HG03342 (cell line): ENCODE measurements at regions not wholly inside any gene's neighbourhood (a gene's known extent, or its start where the extent isn't known, plus 50 kb on each side); places are given as distances from the start of the nearest gene placed in this dataset.

ENCODE experiments used
- ATAC-seq: cut with Tn5 transposase; IDR thresholded peaks from one replicate; pipeline ENCODE4 v1.9.1; 2021; ENCODE audit warnings: mild to moderate bottlenecking, moderate library complexity; ENCODE audit not compliant: unreplicated experiment

DNA sequence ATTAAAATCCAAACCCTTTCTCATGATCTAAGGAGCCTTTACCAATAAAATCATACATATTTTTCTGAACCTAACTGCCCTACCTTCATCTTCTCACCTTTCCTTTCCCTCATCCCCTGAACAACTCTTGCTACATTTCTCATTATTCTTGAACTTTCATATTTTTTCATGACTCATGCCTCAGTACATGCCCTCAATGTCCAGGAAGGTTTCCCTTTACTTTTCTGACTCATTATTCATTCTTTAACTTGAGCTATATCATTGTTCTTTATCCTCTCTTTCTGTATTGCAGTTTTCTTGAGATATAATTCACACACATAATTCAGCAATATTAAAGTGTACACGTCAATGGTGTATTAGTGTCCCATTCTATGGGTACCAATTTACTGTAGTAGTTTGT is 231.0 kb downstream of the ALG10B start:
- no peak for ATAC-seq

DNA sequence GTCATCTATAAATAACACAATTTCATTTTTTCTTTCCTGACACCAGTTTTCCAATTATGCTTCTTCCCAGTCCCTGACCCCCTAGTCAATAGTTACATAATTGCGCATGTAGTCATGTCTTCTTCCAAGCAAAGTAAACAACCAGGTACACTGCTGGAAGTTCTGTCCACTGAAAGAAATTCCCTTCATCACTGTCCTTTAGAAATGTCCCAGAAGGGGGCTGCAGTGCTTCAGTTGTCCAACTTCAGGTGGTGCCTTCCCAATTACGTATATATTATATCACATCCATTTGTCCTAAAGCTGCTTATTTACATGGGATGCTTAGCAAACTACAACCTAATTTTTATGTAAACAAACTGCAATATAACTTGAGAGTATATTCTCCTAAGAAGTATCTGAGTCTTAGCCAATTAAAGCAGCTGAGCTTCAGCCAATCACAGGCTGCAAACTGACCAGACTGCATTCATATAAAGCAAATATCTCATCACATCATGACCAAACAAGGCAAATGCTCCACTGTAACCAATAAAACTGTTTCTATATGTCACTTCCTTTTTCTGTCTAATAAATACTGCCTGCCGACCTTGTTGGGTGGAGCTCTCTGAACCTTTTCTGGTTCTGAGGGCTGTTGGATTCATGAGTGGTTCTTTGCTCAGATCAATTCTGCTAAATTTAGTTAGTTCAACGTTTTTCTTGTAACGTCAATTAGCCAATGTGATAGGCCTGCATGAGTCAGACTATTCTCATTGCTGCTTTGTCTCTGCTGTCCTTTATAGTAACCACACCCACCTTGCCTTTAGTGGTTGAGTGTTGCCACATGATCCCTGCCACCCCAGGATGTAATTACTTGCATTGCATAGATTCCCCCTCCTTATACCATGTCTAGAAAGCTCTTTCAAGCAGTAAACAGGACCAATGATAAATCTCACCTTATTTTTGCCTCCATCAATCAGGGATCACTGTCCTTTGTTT is 239.3 kb downstream of the ALG10B start:
- ATAC-seq = no peak

DNA sequence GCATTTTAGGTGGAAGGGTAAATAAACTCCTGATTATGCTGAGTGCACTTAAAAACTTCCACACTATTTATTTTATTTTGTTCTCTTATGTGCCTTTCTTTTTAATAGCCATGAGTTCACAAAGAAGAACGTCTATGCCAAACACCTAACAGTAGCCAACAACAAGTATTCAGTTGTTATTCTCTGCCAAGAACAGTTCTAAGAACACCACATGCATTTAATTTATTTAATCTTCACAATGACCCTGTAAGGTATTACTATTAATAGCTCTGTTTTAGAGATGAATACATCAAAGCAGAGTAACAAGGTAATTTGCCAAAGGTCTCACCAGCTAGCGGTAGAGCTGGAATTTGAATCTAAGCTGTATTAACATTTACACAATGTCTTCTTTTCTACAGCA is 240.1 kb downstream of the ALG10B start:
- no peak for ATAC-seq

DNA sequence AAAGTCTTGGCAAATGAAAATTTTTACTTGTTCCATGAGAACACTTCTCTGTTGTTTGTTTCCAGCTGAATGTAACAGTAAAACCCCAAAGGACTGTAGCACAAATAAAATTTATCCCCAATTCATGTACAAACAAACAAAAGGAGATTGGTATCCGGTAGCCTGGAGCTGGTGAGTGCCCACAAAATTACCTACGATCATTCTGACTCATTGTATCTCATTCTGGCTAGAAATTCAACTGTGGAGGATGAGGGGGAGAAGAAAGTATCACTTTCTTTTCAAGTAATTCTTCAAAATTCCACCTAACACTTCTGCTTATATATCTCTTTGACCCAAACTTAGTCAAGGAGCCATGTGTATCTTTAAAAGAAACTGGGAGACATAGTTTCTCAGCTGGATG is 268.5 kb downstream of the ALG10B start:
- no peak for ATAC-seq

DNA sequence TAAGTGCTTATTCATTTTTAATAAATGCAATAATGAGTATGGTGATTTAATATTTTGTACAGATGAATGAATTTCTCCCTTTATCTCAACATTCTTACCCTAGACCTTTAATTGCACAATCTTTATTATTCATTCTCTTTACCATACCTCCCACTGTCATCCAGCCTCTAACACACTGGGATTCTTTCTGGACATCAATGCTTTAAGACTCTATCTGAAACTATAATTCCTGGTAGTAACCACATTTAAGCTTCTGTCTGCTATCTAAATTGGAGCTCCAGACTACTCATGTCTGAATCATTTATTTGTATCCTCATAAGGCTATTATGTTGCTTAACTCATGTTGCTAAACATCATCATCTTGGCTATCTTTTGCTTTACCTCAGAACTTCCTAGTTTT is 270.2 kb downstream of the ALG10B start:
- ATAC-seq = no peak

DNA sequence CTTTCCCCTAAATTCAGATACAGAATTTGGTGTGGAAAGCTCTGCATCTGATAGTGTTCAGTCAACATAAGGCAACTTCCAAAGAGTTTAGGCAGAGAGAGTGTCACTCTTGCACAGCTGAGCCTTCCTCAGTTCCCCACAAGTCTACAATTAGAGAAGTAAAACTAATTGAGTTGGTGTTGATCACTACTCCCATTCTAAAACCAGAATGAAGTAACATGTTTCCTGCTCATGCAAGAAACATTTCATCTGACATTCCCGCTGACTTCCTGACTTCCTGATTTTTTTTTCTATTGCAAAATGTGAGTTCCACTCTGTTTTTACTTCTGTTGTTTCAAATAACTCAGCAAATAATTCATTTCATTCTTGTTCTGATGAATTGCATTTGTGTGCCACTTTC is 271.0 kb downstream of the ALG10B start:
- no peak for ATAC-seq

DNA sequence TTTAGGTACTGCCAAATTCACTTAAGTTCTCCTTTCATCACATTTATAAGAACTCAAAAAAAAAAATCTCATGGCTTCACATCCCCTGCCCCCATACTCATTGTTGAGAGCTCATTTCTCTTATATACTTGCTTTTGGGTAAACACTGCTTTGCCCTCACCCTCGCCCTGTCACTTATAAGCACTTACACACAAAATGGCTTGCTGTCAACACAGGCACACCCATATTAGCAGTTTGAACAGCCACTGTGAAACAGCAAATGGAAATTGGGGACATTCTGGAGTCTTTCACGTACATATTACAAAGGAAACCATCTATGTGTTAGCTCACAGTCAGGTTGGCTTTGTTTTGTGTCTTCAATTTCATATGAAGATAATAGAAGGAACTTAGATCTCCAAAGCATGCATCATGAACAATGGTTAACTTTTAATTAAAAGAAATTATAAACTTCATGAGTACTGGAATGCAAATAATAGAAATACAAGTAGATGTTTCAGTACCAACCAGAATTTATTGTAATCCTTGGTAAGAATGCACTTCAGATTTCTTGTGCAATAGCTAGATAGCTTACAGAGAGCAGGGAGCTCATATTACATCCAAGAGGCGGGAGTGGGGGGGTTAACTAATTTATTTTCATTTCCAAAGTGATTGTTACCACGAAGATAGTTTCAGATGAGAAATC is 272.2 kb downstream of the ALG10B start:
- ATAC-seq = no peak

DNA sequence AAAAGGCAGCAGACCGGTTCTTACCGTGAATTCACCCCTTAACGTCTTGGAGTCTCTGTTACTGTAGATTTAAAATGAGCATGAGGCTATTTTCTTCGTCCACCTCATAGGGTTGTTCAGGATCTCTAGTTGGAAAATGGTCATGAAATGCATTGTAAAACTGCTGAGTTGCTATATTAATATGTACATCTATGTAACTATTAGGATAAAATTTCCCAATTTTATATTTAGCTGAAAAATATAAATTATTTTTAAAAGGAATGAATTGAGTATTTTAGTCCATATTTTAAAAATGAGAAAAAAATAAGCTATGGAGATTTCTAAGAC is 272.7 kb downstream of the ALG10B start:
- no peak for ATAC-seq

DNA sequence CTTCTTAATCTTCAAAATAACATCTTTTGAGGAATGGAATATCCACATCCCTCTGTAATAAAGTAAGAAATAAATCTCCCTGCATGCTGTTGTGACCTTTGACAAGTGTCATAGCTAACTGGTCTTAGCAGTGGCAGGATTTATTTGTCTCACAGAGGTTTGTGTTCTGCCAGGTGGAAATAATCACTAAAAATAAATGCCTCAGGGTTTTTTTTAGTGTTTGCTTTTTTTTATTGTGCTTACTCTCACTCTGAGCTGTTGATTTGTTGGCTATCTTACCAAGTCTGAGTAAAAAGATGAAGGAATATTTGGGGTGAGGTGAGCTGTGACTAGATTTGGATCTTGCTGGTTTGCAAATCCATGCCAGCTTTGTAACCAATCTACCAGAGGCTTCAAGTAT is 285.4 kb downstream of the ALG10B start:
- no peak for ATAC-seq
